ENCODE measurements at regions not wholly inside any gene's neighbourhood (a gene's known extent, or its start where the extent isn't known, plus 50 kb on each side); places are given as distances from the start of the nearest gene placed in this dataset.

GRCh38 chr2:5921081-5921642 lies 229.0 kb downstream of the SOX11 start:
- DNase-seq, result no peak

GRCh38 chr2:5923957-5924945 lies 232.1 kb downstream of the SOX11 start:
- DNase-seq, result no peak

- no peak for DNase-seq
These were observed 233.4 kb downstream of the SOX11 start for GRCh38 chr2:5925604-5926003.

GRCh38 chr2:5926871-5927512 lies 234.8 kb downstream of the SOX11 start:
- no peak for DNase-seq

- no peak for DNase-seq
These were observed 240.6 kb downstream of the SOX11 start for GRCh38 chr2:5932556-5933469.

GRCh38 chr2:5933669-5934068 lies 241.5 kb downstream of the SOX11 start:
- DNase-seq, result no peak

- no peak for DNase-seq
These were observed 245.1 kb downstream of the SOX11 start for GRCh38 chr2:5937321-5937720.

GRCh38 chr2:5937851-5938565 lies 245.8 kb downstream of the SOX11 start:
- DNase-seq, result peak; percentile 72

- DNase-seq, result no peak
These were observed 246.3 kb downstream of the SOX11 start for GRCh38 chr2:5938566-5938896.

GRCh38 chr2:5939553-5939952 lies 247.4 kb downstream of the SOX11 start:
- DNase-seq, result no peak

- no peak for DNase-seq
These were observed 248.7 kb downstream of the SOX11 start for GRCh38 chr2:5940596-5941535.

GRCh38 chr2:5942204-5942603 lies 250.0 kb downstream of the SOX11 start:
- peak; percentile 52 for DNase-seq

GRCh38 chr2:5945742-5946141 lies 253.6 kb downstream of the SOX11 start:
- DNase-seq, result peak; percentile 3

GRCh38 chr2:5946225-5947115 lies 254.3 kb downstream of the SOX11 start:
- DNase-seq, result no peak

GRCh38 chr2:5950736-5951135 lies 258.6 kb downstream of the SOX11 start:
- no peak for DNase-seq

GRCh38 chr2:5951471-5951870 lies 259.3 kb downstream of the SOX11 start:
- DNase-seq, result no peak

- DNase-seq, result no peak
These were observed 261.3 kb downstream of the SOX11 start for GRCh38 chr2:5953525-5953924.

GRCh38 chr2:5954509-5954908 lies 262.3 kb downstream of the SOX11 start:
- DNase-seq, result no peak

GRCh38 chr2:5955921-5956320 lies 263.7 kb downstream of the SOX11 start:
- no peak for DNase-seq

Measured in hematopoietic multipotent progenitor cell treated with erythropoietin and hydrocortisone succinate and interleukin-3 and kit ligand, for 4 days (in vitro differentiated cells).